ENCODE measurements at regions not wholly inside any gene's neighbourhood (a gene's known extent, or its start where the extent isn't known, plus 50 kb on each side); places are given as distances from the start of the nearest gene placed in this dataset.

DNA sequence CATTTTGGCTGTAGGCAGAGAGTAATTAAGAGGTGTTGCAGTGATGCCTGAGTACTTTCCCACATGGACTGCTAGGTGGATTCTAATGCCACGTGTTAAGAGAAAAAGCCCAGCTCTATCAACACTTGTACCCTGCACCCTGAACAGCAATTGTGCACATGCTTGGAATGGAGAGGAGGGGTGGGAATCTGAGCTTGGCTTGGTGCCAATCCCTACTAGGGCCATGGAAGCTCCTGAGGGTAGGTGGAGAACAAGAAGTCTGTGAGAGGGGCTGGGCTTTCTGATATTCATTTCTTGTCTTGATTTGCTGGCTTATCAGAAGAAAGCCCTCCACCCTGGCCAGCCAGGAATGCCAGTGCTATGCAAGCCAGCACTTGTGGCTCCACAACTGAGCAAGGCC is 292.2 kb downstream of the KCNS3 start:
- no peak for DNase-seq
- H3K27me3 ChIP-seq (replicated peaks in 1 of 7): peaks cover 0 to 16% (median 0%) of the 10 kb centered on the region in 7 donors
- no peak for TF ChIP-seq POLR2AphosphoS5 (IDR thresholded peaks at IDR 0.05)
- intact Hi-C loops (cut with DNase I; ENCODE audit: low total_unique reads): no loop called here
- no peaks in the 10 kb centered on the region for H3K36me3 ChIP-seq
- H3K27ac ChIP-seq: no peak overlapping the region
- WGBS, 5 donors: 56 to 91% (median 71%) methylated on average over 1 of the region's 1 CpG
- no peaks in the 10 kb centered on the region for H3K4me1 ChIP-seq
- H3K9me3 ChIP-seq: no peaks in the 10 kb centered on the region
- no peak overlapping the region for H3K4me3 ChIP-seq

DNA sequence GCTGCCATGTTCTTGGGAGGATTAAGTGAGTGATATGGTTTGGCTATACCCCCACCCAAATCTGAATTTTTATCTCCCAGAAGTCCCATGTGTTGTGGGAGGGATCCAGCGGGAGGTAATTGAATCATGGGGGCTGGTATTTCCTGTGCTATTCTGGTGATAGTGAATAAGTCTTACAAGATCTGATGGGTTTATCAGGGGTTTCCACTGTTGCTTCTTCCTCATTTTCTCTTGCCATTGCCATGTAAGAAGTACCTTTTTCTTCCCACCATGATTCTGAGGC is 291.4 kb downstream of the KCNS3 start:
- WGBS, 5 donors: 73 to 95% (median 85%) methylated on average over 1 of the region's 1 CpG
- intact Hi-C loops (cut with DNase I; ENCODE audit: low total_unique reads): no loop called here
- Histone ChIP-seq H3K27me3 (replicated peaks in 1 of 7) (peaks cover 0 to 16% (median 0%) of the 10 kb centered on the region in 7 donors), H3K27ac (no peak overlapping the region), H3K4me1 (no peaks in the 10 kb centered on the region), H3K9me3 (no peaks in the 10 kb centered on the region), H3K4me3 (no peak overlapping the region), H3K36me3 (no peaks in the 10 kb centered on the region)
- DNase-seq: no peak
- TF ChIP-seq POLR2A (IDR thresholded peaks at IDR 0.05) (no peak), POLR2AphosphoS5 (IDR thresholded peaks at IDR 0.05) (no peak)
- TF ChIP-seq, protein P1, sequence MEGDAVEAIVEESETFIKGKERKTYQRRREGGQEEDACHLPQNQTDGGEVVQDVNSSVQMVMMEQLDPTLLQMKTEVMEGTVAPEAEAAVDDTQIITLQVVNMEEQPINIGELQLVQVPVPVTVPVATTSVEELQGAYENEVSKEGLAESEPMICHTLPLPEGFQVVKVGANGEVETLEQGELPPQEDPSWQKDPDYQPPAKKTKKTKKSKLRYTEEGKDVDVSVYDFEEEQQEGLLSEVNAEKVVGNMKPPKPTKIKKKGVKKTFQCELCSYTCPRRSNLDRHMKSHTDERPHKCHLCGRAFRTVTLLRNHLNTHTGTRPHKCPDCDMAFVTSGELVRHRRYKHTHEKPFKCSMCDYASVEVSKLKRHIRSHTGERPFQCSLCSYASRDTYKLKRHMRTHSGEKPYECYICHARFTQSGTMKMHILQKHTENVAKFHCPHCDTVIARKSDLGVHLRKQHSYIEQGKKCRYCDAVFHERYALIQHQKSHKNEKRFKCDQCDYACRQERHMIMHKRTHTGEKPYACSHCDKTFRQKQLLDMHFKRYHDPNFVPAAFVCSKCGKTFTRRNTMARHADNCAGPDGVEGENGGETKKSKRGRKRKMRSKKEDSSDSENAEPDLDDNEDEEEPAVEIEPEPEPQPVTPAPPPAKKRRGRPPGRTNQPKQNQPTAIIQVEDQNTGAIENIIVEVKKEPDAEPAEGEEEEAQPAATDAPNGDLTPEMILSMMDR (IDR thresholded peaks at IDR 0.05 in 8 of 11, conservative IDR thresholded peaks at IDR 0.05 in 3 of 11): no peak

DNA sequence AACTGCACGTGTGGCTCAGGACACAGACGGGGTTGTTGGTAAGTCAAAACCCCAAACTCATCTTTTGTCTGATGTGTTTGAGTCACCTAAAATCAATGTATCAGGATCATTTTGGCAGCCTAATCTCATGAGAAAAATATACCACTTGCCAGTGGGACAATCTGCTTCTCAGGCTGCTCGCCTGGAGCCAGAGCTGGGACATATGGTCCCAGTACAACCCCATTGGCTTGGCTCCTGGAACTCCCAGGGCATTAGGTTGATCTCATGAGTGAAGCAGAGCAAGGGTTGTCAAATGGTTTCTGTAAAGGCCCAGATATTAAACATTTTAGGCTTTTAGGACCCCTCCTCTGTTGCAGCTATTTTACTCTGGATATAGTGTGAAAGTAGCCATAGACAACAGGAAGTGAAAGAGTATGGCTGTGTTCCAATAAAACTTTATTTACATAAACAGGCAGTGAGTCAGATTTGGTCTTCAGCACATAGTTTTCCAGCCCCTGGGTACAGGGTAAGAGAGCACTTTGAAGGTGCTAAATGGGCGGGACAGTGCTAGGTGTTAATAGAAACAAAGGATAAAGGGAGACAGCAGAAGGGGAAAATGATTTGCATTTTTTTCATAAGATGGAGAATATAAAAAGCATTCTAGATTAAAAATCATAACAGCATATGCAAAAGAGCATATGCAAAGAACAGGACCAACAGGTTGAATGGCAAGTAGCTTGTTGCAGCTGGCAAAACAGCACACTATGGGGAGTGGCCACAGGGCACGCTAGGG is 290.8 kb downstream of the KCNS3 start:
- WGBS, 5 donors: 88 to 96% (median 89%) methylated on average over 5 of the region's 5 CpGs
- Histone ChIP-seq H3K4me1 (no peaks in the 10 kb centered on the region), H3K27me3 (replicated peaks in 1 of 7) (peaks cover 0 to 16% (median 0%) of the 10 kb centered on the region in 7 donors), H3K27ac (no peak overlapping the region), H3K36me3 (no peaks in the 10 kb centered on the region), H3K4me3 (no peak overlapping the region), H3K9me3 (no peaks in the 10 kb centered on the region)
- TF ChIP-seq POLR2A (IDR thresholded peaks at IDR 0.05) (no peak), POLR2AphosphoS5 (IDR thresholded peaks at IDR 0.05) (no peak)
- TF ChIP-seq, protein P1 (IDR thresholded peaks at IDR 0.05 in 8 of 11, conservative IDR thresholded peaks at IDR 0.05 in 3 of 11): no peak
- intact Hi-C loops (cut with DNase I; ENCODE audit: low total_unique reads): no loop called here
- DNase-seq: no peak

DNA sequence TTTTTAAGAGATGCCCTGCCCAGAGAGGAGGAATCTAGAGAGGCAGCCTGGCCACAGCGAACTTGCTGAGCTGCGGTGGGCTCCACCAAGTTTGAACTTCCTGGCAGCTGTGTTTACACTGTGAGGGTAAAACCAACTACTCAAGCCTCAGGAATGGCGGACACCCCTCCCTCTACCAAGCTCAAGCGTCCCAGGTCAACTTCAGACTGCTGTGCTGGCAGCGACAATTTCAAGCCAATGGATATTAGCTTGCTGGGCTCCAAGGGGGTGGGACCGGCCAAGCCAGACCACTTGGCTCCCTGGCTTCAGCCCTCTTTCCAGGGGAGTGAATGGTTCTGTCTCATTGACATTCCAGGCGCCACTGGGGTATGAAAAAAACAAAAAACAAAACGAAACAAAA is 289.4 kb downstream of the KCNS3 start:
- no peaks in the 10 kb centered on the region for H3K36me3 ChIP-seq
- no peak overlapping the region for H3K4me3 ChIP-seq
- intact Hi-C loops (cut with DNase I; ENCODE audit: low total_unique reads): no loop called here
- no peaks in the 10 kb centered on the region for H3K4me1 ChIP-seq
- no peak overlapping the region for H3K27ac ChIP-seq
- peaks cover 0 to 16% (median 0%) of the 10 kb centered on the region in 7 donors for H3K27me3 ChIP-seq (replicated peaks in 1 of 7)
- no peaks in the 10 kb centered on the region for H3K9me3 ChIP-seq
- 78 to 87% (median 83%) methylated on average over 8 of the region's 8 CpGs for WGBS, 5 donors
- no peak for DNase-seq
- TF ChIP-seq POLR2AphosphoS5 (IDR thresholded peaks at IDR 0.05): no peak
- no peak for TF ChIP-seq POLR2A (IDR thresholded peaks at IDR 0.05)
- TF ChIP-seq, protein P1 (IDR thresholded peaks at IDR 0.05 in 8 of 11, conservative IDR thresholded peaks at IDR 0.05 in 3 of 11): no peak

Data from spleen (tissue), 11 donors.